LNCaP clone FGC (cell line): ENCODE measurements at regions not wholly inside any gene's neighbourhood (a gene's known extent, or its start where the extent isn't known, plus 50 kb on each side); places are given as distances from the start of the nearest gene placed in this dataset.
"Not testable (repeated sequence)": the region's sequence is repeated elsewhere in the genome, so short reads cannot be mapped to it uniquely, and the experiment has no call there.

Experiments
- DNase-seq: peaks from one replicate; pipeline ENCODE4 v3.0.0-alpha.2; 2011; ENCODE audit warnings: low read depth
- H3K4me3 ChIP-seq: 2 replicates; pipeline ENCODE4 v1.5.1; 2011; ENCODE audit warnings: mild to moderate bottlenecking, low read depth, low read length, control low read depth
- CTCF ChIP-seq: IDR thresholded peaks from 2 replicates; pipeline ENCODE4 v1.5.1; 2012; ENCODE audit warnings: mild to moderate bottlenecking; ENCODE audit not compliant: control insufficient read depth, insufficient read depth; ENCODE audit errors: extremely low read depth

DNA sequence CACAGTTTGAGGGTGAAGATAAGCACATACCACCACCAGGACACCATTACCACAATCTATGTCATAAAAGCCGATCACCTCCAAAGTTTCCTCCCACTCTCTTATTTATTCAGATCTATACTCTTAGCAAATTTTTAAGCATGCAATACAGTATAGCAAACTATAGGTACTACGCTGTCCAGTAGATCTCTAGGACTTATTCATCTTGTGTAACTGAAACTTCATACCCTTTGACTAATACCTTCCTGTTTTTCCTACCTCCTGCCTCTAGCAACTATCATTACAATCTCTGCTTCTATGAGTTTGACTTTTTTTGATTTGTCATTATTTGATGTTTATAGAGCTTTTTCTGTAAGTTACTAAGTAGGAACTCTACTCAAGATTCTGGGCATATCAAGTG, 84.5 kb upstream of the MANSC4 start:
- H3K4me3 ChIP-seq: no peak overlapping the region
- TF ChIP-seq CTCF: no peak
- DNase-seq: no peak

DNA sequence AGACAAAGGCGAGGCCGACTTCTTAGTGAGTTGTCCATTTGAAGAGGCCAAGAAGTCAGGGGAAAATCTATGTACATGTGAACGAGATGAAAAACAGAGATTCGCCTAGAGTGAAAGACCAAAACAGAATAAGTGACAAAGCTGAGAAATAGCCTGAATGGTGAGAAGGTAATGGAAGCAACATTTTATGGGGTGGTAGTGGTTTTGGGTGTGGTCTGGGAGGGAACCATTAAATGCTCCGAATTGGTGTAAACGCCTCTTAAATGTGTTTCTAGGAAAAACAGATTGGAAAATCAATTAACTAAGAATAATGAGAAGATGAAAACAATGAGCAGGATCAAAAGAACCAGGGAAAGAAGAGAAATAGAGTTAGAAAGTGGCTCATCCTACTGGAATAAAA, 83.8 kb upstream of the MANSC4 start:
- no peak overlapping the region for H3K4me3 ChIP-seq
- TF ChIP-seq CTCF: no peak
- DNase-seq: no peak

GRCh38 chr12:27861428-27862167, 81.6 kb upstream of the MANSC4 start:
- no peak overlapping the region for H3K4me3 ChIP-seq
- no peak for TF ChIP-seq CTCF
- DNase-seq: no peak

DNA sequence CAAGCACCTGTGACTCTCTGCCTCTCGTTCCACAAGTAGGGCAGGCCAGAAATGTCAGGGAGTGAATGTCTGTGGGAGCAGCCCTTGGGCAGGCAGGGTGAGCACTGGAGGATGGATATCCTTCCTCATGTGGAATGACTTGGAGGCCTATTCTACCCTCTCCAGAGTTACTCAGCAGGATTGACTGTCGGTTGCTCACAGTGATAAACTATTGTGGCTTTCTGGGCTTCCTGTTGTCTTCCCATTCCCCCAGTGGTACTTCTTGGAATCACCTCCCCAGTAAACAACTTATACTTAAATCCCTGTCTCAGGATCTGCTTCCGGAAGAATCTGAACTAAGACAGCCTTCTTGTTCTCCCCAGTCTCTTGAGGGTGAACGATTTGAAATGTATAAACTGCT, 79.6 kb upstream of the MANSC4 start:
- no peak for TF ChIP-seq CTCF
- DNase-seq: no peak
- H3K4me3 ChIP-seq: no peak overlapping the region

GRCh38 chr12:27857006-27857405, 77.0 kb upstream of the MANSC4 start:
- DNase-seq, H3K4me3 ChIP-seq: not testable (repeated sequence)

GRCh38 chr12:27852742-27853141, 72.7 kb upstream of the MANSC4 start:
- no peak for DNase-seq
- TF ChIP-seq CTCF: no peak
- no peak overlapping the region for H3K4me3 ChIP-seq
